HEK293 (cell line): ENCODE measurements at regions not wholly inside any gene's neighbourhood (a gene's known extent, or its start where the extent isn't known, plus 50 kb on each side); places are given as distances from the start of the nearest gene placed in this dataset.
"Not testable (repeated sequence)": the region's sequence is repeated elsewhere in the genome, so short reads cannot be mapped to it uniquely, and the experiment has no call there.

Experiments used
- CTCF ChIA-PET: fragments of 350-600 bp; formaldehyde crosslinking; extraction: SDS; loops from one replicate; lab custom pipeline; 2021; ENCODE audit warnings: antibody characterized with exemption; lab: Yijun Ruan, JAX
- POLR2A ChIA-PET: fragments of 300-600 bp; formaldehyde crosslinking; extraction: SDS; loops from one replicate; lab custom pipeline; 2020; ENCODE audit warnings: antibody characterized with exemption, inconsistent platforms; lab: Yijun Ruan, JAX
- H3K27ac ChIP-seq: fragments of 200-500 bp; sonication (Bioruptor generic); 2 replicates; pipeline ENCODE4 v1.5.1; 2014; ENCODE audit warnings: low read depth, low read length, control low read depth, inconsistent platforms; ENCODE audit errors: extremely low read depth
- H3K36me3 ChIP-seq, 2 experiments: fragments of 200-500 bp in 1 of 2; sonication (Bioruptor generic) in 1 of 2; 1 replicate in 1 of 2; 2 replicates in 1 of 2; pipeline ENCODE4 v1.5.1; 2014 to 2017; ENCODE audit warnings: inconsistent platforms in 2 of 2, low read length in 2 of 2; ENCODE audit not compliant: control insufficient read depth in 2 of 2, insufficient read depth in 1 of 2
- H3K4me1 ChIP-seq: fragments of 200-500 bp; sonication (Bioruptor generic); 2 replicates; pipeline ENCODE4 v1.5.1; 2014; ENCODE audit warnings: mild to moderate bottlenecking, low read length, inconsistent platforms; ENCODE audit not compliant: control insufficient read depth, insufficient read depth
- H3K4me3 ChIP-seq: 2 replicates; pipeline ENCODE4 v1.5.1; 2011; ENCODE audit warnings: low read depth, mild to moderate bottlenecking, control low read depth, low read length, moderate library complexity
- H3K9me3 ChIP-seq: fragments of 200-500 bp; sonication (Bioruptor generic); 2 replicates; pipeline ENCODE4 v1.5.1; 2014; ENCODE audit warnings: low read depth, low read length, inconsistent platforms; ENCODE audit not compliant: control insufficient read depth, insufficient read depth
- BCL11B ChIP-seq: fragments of 450-650 bp; formaldehyde crosslinking; IDR thresholded peaks from 2 replicates; pipeline ENCODE4 v1.5.1; 2016; ENCODE audit warnings: low read depth, missing biosample characterization, missing genetic modification characterization
- KLF8 ChIP-seq: fragments of 450-650 bp; formaldehyde crosslinking; IDR thresholded peaks from 2 replicates; pipeline ENCODE4 v1.5.1; 2016; ENCODE audit warnings: missing biosample characterization, missing genetic modification characterization
- KLF9 ChIP-seq: fragments of 450-650 bp; formaldehyde crosslinking; IDR thresholded peaks from 2 replicates; pipeline ENCODE4 v1.5.1; 2016; ENCODE audit warnings: missing biosample characterization, missing genetic modification characterization, low read depth
- PRDM6 ChIP-seq: fragments of 450-650 bp; formaldehyde crosslinking; IDR thresholded peaks from 2 replicates; pipeline ENCODE4 v1.5.1; 2017; ENCODE audit warnings: missing biosample characterization, missing genetic modification characterization
- ZBTB17 ChIP-seq: fragments of 450-650 bp; formaldehyde crosslinking; IDR thresholded peaks from 2 replicates; pipeline ENCODE4 v1.5.1; 2016; ENCODE audit warnings: missing biosample characterization, missing genetic modification characterization
- ZIC2 ChIP-seq: fragments of 450-650 bp; formaldehyde crosslinking; IDR thresholded peaks from 2 replicates; pipeline ENCODE4 v1.5.1; 2016; ENCODE audit warnings: missing biosample characterization, missing genetic modification characterization
- ZNF169 ChIP-seq: fragments of 450-650 bp; formaldehyde crosslinking; IDR thresholded peaks from 2 replicates; pipeline ENCODE4 v1.5.1; 2016; ENCODE audit warnings: missing biosample characterization, missing genetic modification characterization
- ZNF184 ChIP-seq: fragments of 450-650 bp; IDR thresholded peaks from 2 replicates; pipeline ENCODE4 v1.5.1; 2018; ENCODE audit warnings: missing biosample characterization, mild to moderate bottlenecking, missing genetic modification characterization
- ZNF211 ChIP-seq: fragments of 450-650 bp; formaldehyde crosslinking; IDR thresholded peaks from 2 replicates; pipeline ENCODE4 v1.5.1; 2016; ENCODE audit warnings: low read depth, missing biosample characterization, missing genetic modification characterization
- ZNF223 ChIP-seq: fragments of 450-650 bp; formaldehyde crosslinking; IDR thresholded peaks from 2 replicates; pipeline ENCODE4 v1.5.1; 2016; ENCODE audit warnings: missing biosample characterization, missing genetic modification characterization
- ZNF274 ChIP-seq, 2 experiments: fragments of 200-500 bp in 1 of 2; fragments of 450-650 bp in 1 of 2; sonication (Bioruptor generic) in 1 of 2; formaldehyde crosslinking in 1 of 2; IDR thresholded peaks; 2 replicates each; pipeline versions ENCODE4 v1.5.1 to v1.6.1; 2014 to 2016; ENCODE audit warnings: borderline replicate concordance in 1 of 2, inconsistent platforms in 1 of 2, low read length in 1 of 2, missing biosample characterization in 1 of 2, missing genetic modification characterization in 1 of 2
- ZNF311 ChIP-seq: fragments of 450-650 bp; formaldehyde crosslinking; IDR thresholded peaks from 2 replicates; pipeline ENCODE4 v1.5.1; 2017; ENCODE audit warnings: missing biosample characterization, missing genetic modification characterization, borderline replicate concordance
- ZNF335 ChIP-seq: fragments of 450-650 bp; formaldehyde crosslinking; conservative IDR thresholded peaks from 2 replicates; pipeline ENCODE4 v1.5.1; 2016; ENCODE audit warnings: missing biosample characterization, missing genetic modification characterization
- ZNF404 ChIP-seq: fragments of 450-650 bp; formaldehyde crosslinking; IDR thresholded peaks from 2 replicates; pipeline ENCODE4 v1.5.1; 2017; ENCODE audit warnings: missing biosample characterization, missing genetic modification characterization
- ZNF449 ChIP-seq: fragments of 450-650 bp; formaldehyde crosslinking; IDR thresholded peaks from 2 replicates; pipeline ENCODE4 v1.5.1; 2017; ENCODE audit warnings: missing biosample characterization, mild to moderate bottlenecking, missing genetic modification characterization, moderate library complexity
- ZNF544 ChIP-seq: fragments of 450-650 bp; formaldehyde crosslinking; IDR thresholded peaks from 2 replicates; pipeline ENCODE4 v1.5.0; 2017; ENCODE audit warnings: missing biosample characterization, missing genetic modification characterization
- ZNF560 ChIP-seq: fragments of 450-650 bp; formaldehyde crosslinking; IDR thresholded peaks from 2 replicates; pipeline ENCODE4 v1.5.1; 2017; ENCODE audit warnings: missing biosample characterization, missing genetic modification characterization, borderline replicate concordance
- ZNF561 ChIP-seq: fragments of 450-650 bp; IDR thresholded peaks from 2 replicates; pipeline ENCODE4 v1.5.1; 2018; ENCODE audit warnings: missing biosample characterization, missing genetic modification characterization, borderline replicate concordance
- ZNF600 ChIP-seq: fragments of 450-650 bp; formaldehyde crosslinking; IDR thresholded peaks from 2 replicates; pipeline ENCODE4 v1.5.1; 2016; ENCODE audit warnings: missing biosample characterization, missing genetic modification characterization
- ZNF629 ChIP-seq: fragments of 450-650 bp; formaldehyde crosslinking; IDR thresholded peaks from 2 replicates; pipeline ENCODE4 v1.5.1; 2017; ENCODE audit warnings: missing biosample characterization, missing genetic modification characterization
- ZNF654 ChIP-seq: fragments of 450-650 bp; formaldehyde crosslinking; IDR thresholded peaks from 2 replicates; pipeline ENCODE4 v1.5.1; 2016; ENCODE audit warnings: low read depth, missing biosample characterization, missing genetic modification characterization
- ZNF692 ChIP-seq: fragments of 450-650 bp; formaldehyde crosslinking; IDR thresholded peaks from 2 replicates; pipeline ENCODE4 v1.5.1; 2016; ENCODE audit warnings: missing biosample characterization, missing genetic modification characterization
- TF ChIP-seq, protein P1 (sequence below): fragments of 450-650 bp; formaldehyde crosslinking; IDR thresholded peaks from 2 replicates; pipeline ENCODE4 v1.5.1; 2016; ENCODE audit warnings: missing biosample characterization, missing genetic modification characterization

DNA sequence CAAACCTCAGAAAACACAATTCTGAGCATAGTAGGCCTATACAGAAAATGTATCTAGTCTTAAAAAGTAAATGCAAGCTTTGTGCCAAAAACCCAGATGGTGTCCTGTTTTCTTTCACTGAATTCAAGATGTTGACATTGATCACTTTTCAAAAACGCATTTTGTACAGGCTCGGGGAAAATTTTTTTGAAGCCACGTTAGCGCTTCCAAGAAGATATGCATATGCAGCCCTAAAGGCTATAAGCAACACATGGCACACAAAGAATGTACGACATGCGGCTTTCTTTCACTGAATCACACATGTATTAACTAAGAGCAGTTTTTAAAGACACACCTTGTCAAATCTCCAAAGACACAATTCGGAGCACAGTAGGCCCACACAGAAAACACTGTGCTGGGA is 115.4 kb downstream of the MRPL57 start:
- POLR2A ChIA-PET, result no interaction called here
- Histone ChIP-seq H3K4me3 (no peak overlapping the region), H3K9me3 (no peaks in the 10 kb centered on the region), H3K36me3 (no peaks in the 10 kb centered on the region), H3K27ac (no peak overlapping the region), H3K4me1 (no peaks in the 10 kb centered on the region)
- TF ChIP-seq ZNF692, result no peak
- no peak for TF ChIP-seq ZIC2 (tag by site-specific recombination)
- no peak for TF ChIP-seq ZNF404 (tag by site-specific recombination)
- no peak for TF ChIP-seq ZNF600 (tag by site-specific recombination)
- no peak for TF ChIP-seq ZNF274 (IDR thresholded peaks at IDR 0.05; ENCODE audit: low read length)
- TF ChIP-seq ZNF274 (tag by site-specific recombination; IDR thresholded peaks at IDR 0.05; ENCODE audit: borderline replicate concordance), result no peak
- TF ChIP-seq ZNF544, result no peak
- no peak for TF ChIP-seq ZBTB17 (tag by site-specific recombination)
- TF ChIP-seq ZNF223, result no peak
- TF ChIP-seq ZNF449 (tag by site-specific recombination), result no peak
- TF ChIP-seq ZNF629 (tag by site-specific recombination), result no peak
- no peak for TF ChIP-seq ZNF211 (tag by site-specific recombination)
- TF ChIP-seq, protein P1, sequence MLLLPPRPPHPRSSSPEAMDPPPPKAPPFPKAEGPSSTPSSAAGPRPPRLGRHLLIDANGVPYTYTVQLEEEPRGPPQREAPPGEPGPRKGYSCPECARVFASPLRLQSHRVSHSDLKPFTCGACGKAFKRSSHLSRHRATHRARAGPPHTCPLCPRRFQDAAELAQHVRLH (tag by site-specific recombination), result no peak
- no peak for TF ChIP-seq ZNF311 (tag by site-specific recombination)
- no peak for TF ChIP-seq PRDM6 (tag by site-specific recombination)
- TF ChIP-seq BCL11B (tag by site-specific recombination), result no peak
- TF ChIP-seq KLF8 (tag by site-specific recombination), result no peak
- no peak for TF ChIP-seq ZNF560 (tag by site-specific recombination)
- no peak for TF ChIP-seq ZNF184 (tag by site-specific recombination)
- TF ChIP-seq KLF9, result no peak
- no peak for TF ChIP-seq ZNF169 (tag by site-specific recombination)
- TF ChIP-seq, all 188 proteins: peak for 0
- CTCF ChIA-PET, result interaction anchor here (0.6 kb wide), 1 partner anchor 797 kb away, joined by 3 read pairs; no protein-coding TSS in a partner anchor

GRCh38 chr13:21296991-21297390 is 120.5 kb downstream of the MRPL57 start:
- POLR2A ChIA-PET, result interaction anchor here (1.0 kb wide), 1 partner anchor 121 kb away, joined by 4 read pairs; the partner anchor contains the start of genes MRPL57 and SKA3
- peak; percentile 17; the same call in 1 of the 2 replicates for TF ChIP-seq ZNF654
- TF ChIP-seq ZNF561 (tag by site-specific recombination), result 0 out of 2 replicates have a peak, but pooled peaks have one; percentile 43
- TF ChIP-seq ZNF335 (tag by site-specific recombination), result peak; percentile 20
- CTCF ChIA-PET, result interaction anchor here (0.6 to 2.6 kb wide), 11 partner anchors 8 to 369 kb away, joined by 3 to 23 read pairs (median 4); no protein-coding TSS in a partner anchor
- not testable (repeated sequence) for H3K4me3 ChIP-seq, H3K4me1 ChIP-seq, H3K36me3 ChIP-seq, H3K9me3 ChIP-seq, H3K27ac ChIP-seq
